Mucosa of descending colon (tissue), 3 donors: ENCODE measurements at regions not wholly inside any gene's neighbourhood (a gene's known extent, or its start where the extent isn't known, plus 50 kb on each side); places are given as distances from the start of the nearest gene placed in this dataset.
"Not testable (repeated sequence)": the region's sequence is repeated elsewhere in the genome, so short reads cannot be mapped to it uniquely, and the experiment has no call there.

ENCODE experiments used
- ATAC-seq: fragments of 200-7000 bp; cut with Tn5 transposase; one replicate; pipeline ENCODE4 v1.9.1; 2020; ENCODE audit warnings: mild to moderate bottlenecking, moderate library complexity
- DNase-seq, 3 donors: peaks; one replicate each; pipeline ENCODE4 v3.0.0-alpha.2; 2020
- H3K36me3 ChIP-seq: fragments of 200-600 bp; one replicate; pipeline ENCODE4 v1.8.0; 2021; ENCODE audit warnings: low read depth, mild to moderate bottlenecking
- H3K4me1 ChIP-seq: fragments of 200-600 bp; one replicate; pipeline ENCODE4 v1.8.0; 2021; ENCODE audit warnings: low read depth, mild to moderate bottlenecking
- H3K4me3 ChIP-seq: fragments of 200-600 bp; one replicate; pipeline ENCODE4 v1.8.0; 2021; ENCODE audit warnings: mild to moderate bottlenecking
- H3K9me3 ChIP-seq: fragments of 200-600 bp; one replicate; pipeline ENCODE4 v1.8.0; 2021; ENCODE audit warnings: mild to moderate bottlenecking
- CTCF ChIP-seq: fragments of 200-600 bp; IDR thresholded peaks from one replicate; pipeline ENCODE4 v1.8.0; 2022; ENCODE audit warnings: antibody characterized with exemption, mild to moderate bottlenecking
- intact Hi-C, 2 donors: fragments of 100-400 bp; cut with DNase I in 1 of 2; cut with micrococcal nuclease in 1 of 2; formaldehyde crosslinking; loops; one replicate each; pipeline versions ENCODE4 v1.11.0 to v1.11.1; 2022; cut with DNase I, micrococcal nuclease
- donor health status: DM: no; HTN: no; CAD: no; lungs with moderate emphysema.
- donor health status: DM: no; HTN: no; CAD: no.
- donor health status: DM: no; HTN: yes; CAD: no.

DNA sequence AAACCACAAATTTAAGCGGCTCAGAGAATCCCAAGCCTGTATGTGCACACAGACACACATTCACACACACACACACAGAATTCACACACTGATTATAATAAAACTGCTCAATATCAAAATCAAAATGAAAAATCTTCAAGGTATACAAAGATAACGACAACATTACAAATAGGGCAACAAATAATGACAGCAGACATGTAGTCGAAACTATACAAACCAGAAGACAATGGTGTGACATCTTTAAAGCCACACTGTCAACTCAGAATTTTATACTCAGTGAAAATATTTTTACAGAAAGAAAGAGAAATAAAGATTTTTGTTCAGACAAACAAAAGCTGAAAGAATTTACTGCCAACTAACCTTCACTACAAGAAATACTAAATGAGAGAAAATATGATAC lies 333.4 kb downstream of the INSIG2 start:
- DNase-seq (no peak), ATAC-seq (no peak)
- Histone ChIP-seq H3K4me1 (no peaks in the 10 kb centered on the region), H3K36me3 (no peaks in the 10 kb centered on the region), H3K9me3 (no peaks in the 10 kb centered on the region), H3K4me3 (no peak overlapping the region)
- TF ChIP-seq CTCF, result no peak
- intact Hi-C loops, result no loop called here

- ATAC-seq, result no peak
- TF ChIP-seq CTCF, result no peak
- intact Hi-C loops, result no loop called here
These were observed 329.3 kb downstream of the INSIG2 start for GRCh38 chr2:118417406-118418120.

GRCh38 chr2:118415186-118415585 lies 326.9 kb downstream of the INSIG2 start:
- intact Hi-C loops, ATAC-seq, H3K4me1 ChIP-seq, H3K4me3 ChIP-seq, H3K36me3 ChIP-seq, H3K9me3 ChIP-seq, DNase-seq: not testable (repeated sequence)

More at GRCh38 chr2:118417406-118418120, 329.3 kb downstream of the INSIG2 start:
- H3K4me3 ChIP-seq, result no peak overlapping the region
- H3K9me3 ChIP-seq, result peaks cover 3% of the 10 kb centered on the region
- H3K4me1 ChIP-seq, result no peaks in the 10 kb centered on the region
- no peak for DNase-seq
- H3K36me3 ChIP-seq, result no peaks in the 10 kb centered on the region

- DNase-seq (no peak), ATAC-seq (peak; percentile 34)
- no peaks in the 10 kb centered on the region for H3K4me1 ChIP-seq
- no peaks in the 10 kb centered on the region for H3K9me3 ChIP-seq
- no peak for TF ChIP-seq CTCF
- intact Hi-C loops, result no loop called here
- H3K36me3 ChIP-seq, result no peaks in the 10 kb centered on the region
- no peak overlapping the region for H3K4me3 ChIP-seq
These were observed 315.6 kb downstream of the INSIG2 start for GRCh38 chr2:118403658-118404451.

DNA sequence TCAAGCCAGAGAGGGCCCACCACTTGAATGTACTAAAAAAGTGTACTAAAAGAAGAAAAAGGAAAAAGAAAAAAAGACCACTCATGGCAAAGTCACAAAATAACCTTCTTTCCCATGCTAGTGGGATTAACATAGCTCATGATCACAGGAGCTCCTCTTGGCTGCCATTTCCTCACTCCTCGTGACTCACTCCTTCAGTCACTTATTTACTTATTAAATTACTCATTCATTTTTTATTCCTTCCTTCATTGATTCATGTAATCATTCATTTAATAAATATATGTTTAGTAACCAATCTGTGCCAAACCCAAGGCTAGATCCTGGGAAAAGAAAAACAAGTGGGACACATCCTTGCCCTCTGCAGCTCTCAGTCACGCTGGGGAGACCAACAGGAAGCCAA lies 300.5 kb downstream of the INSIG2 start:
- H3K4me3 ChIP-seq, result no peak overlapping the region
- no peaks in the 10 kb centered on the region for H3K36me3 ChIP-seq
- ATAC-seq (no peak), DNase-seq (no peak)
- no peaks in the 10 kb centered on the region for H3K4me1 ChIP-seq
- H3K9me3 ChIP-seq, result no peaks in the 10 kb centered on the region
- TF ChIP-seq CTCF, result no peak
- intact Hi-C loops, result no loop called here

DNA sequence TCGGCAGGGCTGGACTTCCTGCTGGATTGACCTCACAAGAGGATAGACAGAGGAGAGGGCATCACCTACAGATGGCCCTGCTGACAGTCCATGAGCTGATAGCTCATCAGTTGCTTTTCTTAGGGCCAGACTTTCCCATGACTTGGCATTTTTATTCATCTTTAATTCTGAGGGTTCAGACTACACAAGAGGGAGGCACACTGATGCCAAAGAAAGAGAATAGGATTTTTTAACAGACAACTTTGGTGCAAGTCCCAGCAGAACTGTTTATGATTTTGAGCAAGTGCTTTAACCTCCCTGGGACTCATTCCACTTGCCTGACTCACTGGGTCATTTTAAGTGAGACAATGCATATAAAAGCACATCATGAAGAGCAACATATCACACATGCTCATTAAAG lies 299.2 kb downstream of the INSIG2 start:
- no peak overlapping the region for H3K4me3 ChIP-seq
- H3K4me1 ChIP-seq, result no peaks in the 10 kb centered on the region
- no peaks in the 10 kb centered on the region for H3K9me3 ChIP-seq
- DNase-seq (no peak), ATAC-seq (no peak)
- intact Hi-C loops, result no loop called here
- TF ChIP-seq CTCF, result no peak
- H3K36me3 ChIP-seq, result no peaks in the 10 kb centered on the region
